ENCODE measurements at regions not wholly inside any gene's neighbourhood (a gene's known extent, or its start where the extent isn't known, plus 50 kb on each side); places are given as distances from the start of the nearest gene placed in this dataset.

GRCh38 chr12:132397152-132397933, 68.0 kb upstream of the GALNT9 start:
- no peak overlapping the region for H3K4me3 ChIP-seq (replicated peaks; ENCODE audit: low read depth, low read length)
- TF ChIP-seq CTCF (IDR thresholded peaks at IDR 0.05; ENCODE audit: low read depth, low read length, missing control alignments) = no peak

GRCh38 chr12:132396657-132397056, 67.3 kb upstream of the GALNT9 start:
- no peak for DNase-seq (ENCODE audit: extremely low read depth, low read depth)
- no peak overlapping the region for H3K4me3 ChIP-seq (replicated peaks; ENCODE audit: low read depth, low read length)
- TF ChIP-seq CTCF (IDR thresholded peaks at IDR 0.05; ENCODE audit: low read depth, low read length, missing control alignments) = no peak

More at GRCh38 chr12:132397152-132397933, 68.0 kb upstream of the GALNT9 start:
- DNase-seq (ENCODE audit: extremely low read depth, low read depth) = no peak

GRCh38 chr12:132395908-132396305, 66.5 kb upstream of the GALNT9 start:
- DNase-seq (ENCODE audit: extremely low read depth, low read depth) = no peak
- H3K4me3 ChIP-seq (replicated peaks; ENCODE audit: low read depth, low read length) = no peak overlapping the region
- TF ChIP-seq CTCF (IDR thresholded peaks at IDR 0.05; ENCODE audit: low read depth, low read length, missing control alignments) = no peak

GRCh38 chr12:132395192-132395907, 66.0 kb upstream of the GALNT9 start:
- H3K4me3 ChIP-seq (replicated peaks; ENCODE audit: low read depth, low read length) = no peak overlapping the region
- TF ChIP-seq CTCF (IDR thresholded peaks at IDR 0.05; ENCODE audit: low read depth, low read length, missing control alignments) = no peak
- DNase-seq (ENCODE audit: extremely low read depth, low read depth) = no peak

GRCh38 chr12:132393991-132394949, 64.9 kb upstream of the GALNT9 start:
- TF ChIP-seq CTCF (IDR thresholded peaks at IDR 0.05; ENCODE audit: low read depth, low read length, missing control alignments) = no peak
- DNase-seq (ENCODE audit: extremely low read depth, low read depth) = no peak
- no peak overlapping the region for H3K4me3 ChIP-seq (replicated peaks; ENCODE audit: low read depth, low read length)

GRCh38 chr12:132393245-132393795, 63.9 kb upstream of the GALNT9 start:
- no peak for TF ChIP-seq CTCF (IDR thresholded peaks at IDR 0.05; ENCODE audit: low read depth, low read length, missing control alignments)
- no peak for DNase-seq (ENCODE audit: extremely low read depth, low read depth)
- H3K4me3 ChIP-seq (replicated peaks; ENCODE audit: low read depth, low read length) = no peak overlapping the region

Measured in HFF-Myc (cell line).